ENCODE measurements at regions not wholly inside any gene's neighbourhood (a gene's known extent, or its start where the extent isn't known, plus 50 kb on each side); places are given as distances from the start of the nearest gene placed in this dataset.

DNA sequence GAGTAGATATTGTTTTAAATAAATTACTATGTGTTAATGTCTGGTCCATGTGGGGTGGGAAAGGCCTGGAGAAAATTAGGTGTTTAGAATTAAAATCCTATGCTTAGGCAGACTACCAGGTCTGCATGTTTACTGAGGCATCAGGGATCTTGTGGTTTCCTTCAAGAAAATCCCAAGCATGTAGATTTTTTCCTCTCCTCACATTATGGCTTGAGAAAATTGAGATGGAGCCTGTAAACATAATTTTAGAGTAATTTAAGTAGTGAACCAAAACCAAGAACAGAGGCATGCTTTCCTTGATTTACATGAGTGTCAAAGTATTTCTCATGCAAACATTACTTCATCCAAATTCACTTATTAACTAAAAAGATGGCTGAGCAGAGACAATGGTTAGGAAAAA is 823.7 kb downstream of the AACS start:
- H3K4me1 ChIP-seq (ENCODE audit: control insufficient read depth in 1 of 2, insufficient read depth in 2 of 2, low read length in 2 of 2), result no peaks in the 10 kb centered on the region
- H3K27ac ChIP-seq (ENCODE audit: low read depth, low read length), result no peak overlapping the region

GRCh38 chr12:125889742-125890141 is 824.5 kb downstream of the AACS start:
- Histone ChIP-seq H3K27me3 (ENCODE audit: control insufficient read depth in 1 of 2, insufficient read depth in 2 of 2, low read length in 2 of 2) (no peaks in the 10 kb centered on the region), H3K27ac (ENCODE audit: low read depth, low read length) (no peak overlapping the region), H3K36me3 (ENCODE audit: control insufficient read depth in 1 of 2, insufficient read depth in 2 of 2, low read length in 2 of 2) (no peaks in the 10 kb centered on the region), H3K9me3 (ENCODE audit: control insufficient read depth in 1 of 2, low read length in 2 of 2) (peaks cover 0 to 6% of the 10 kb centered on the region in 2 donors), H3K4me3 (ENCODE audit: low read depth in 1 of 2, low read length in 2 of 2) (no peak overlapping the region), H3K4me1 (ENCODE audit: control insufficient read depth in 1 of 2, insufficient read depth in 2 of 2, low read length in 2 of 2) (no peaks in the 10 kb centered on the region), H3K9ac (ENCODE audit: low read depth in 1 of 2, low read length in 2 of 2) (no peak overlapping the region)

More for the DNA sequence above, 823.7 kb downstream of the AACS start:
- Histone ChIP-seq H3K4me3 (ENCODE audit: low read depth in 1 of 2, low read length in 2 of 2) (no peak overlapping the region), H3K36me3 (ENCODE audit: control insufficient read depth in 1 of 2, insufficient read depth in 2 of 2, low read length in 2 of 2) (no peaks in the 10 kb centered on the region), H3K27me3 (ENCODE audit: control insufficient read depth in 1 of 2, insufficient read depth in 2 of 2, low read length in 2 of 2) (no peaks in the 10 kb centered on the region), H3K9ac (ENCODE audit: low read depth in 1 of 2, low read length in 2 of 2) (no peak overlapping the region), H3K9me3 (ENCODE audit: control insufficient read depth in 1 of 2, low read length in 2 of 2) (peaks cover 0 to 6% of the 10 kb centered on the region in 2 donors)

DNA sequence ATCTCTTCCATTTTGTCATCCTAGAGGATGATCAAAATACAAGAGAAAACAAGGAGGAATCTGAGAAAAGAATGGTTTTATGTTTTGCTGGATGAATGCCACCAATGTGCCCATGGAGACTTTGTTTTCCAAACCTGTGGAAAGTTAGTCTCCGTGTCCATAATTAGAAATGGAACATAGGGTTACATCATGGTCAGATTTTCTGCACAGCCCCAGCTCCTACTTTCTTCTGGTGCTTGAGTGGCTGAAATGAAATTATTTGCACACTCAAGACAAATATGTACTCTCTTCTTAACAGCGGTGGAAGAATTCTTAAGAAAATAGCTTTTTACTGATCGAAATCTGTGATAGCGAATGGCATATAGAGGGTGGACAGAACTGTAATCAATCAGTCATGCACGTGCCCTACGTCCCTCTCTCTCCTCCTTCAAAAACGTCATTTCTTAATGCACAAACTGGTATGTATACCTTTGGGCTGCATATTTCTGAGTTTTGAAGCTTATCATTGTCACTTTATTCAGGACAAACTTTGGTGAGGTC is 825.2 kb downstream of the AACS start:
- Histone ChIP-seq H3K36me3 (ENCODE audit: control insufficient read depth in 1 of 2, insufficient read depth in 2 of 2, low read length in 2 of 2) (no peaks in the 10 kb centered on the region), H3K4me1 (ENCODE audit: control insufficient read depth in 1 of 2, insufficient read depth in 2 of 2, low read length in 2 of 2) (no peaks in the 10 kb centered on the region), H3K9me3 (ENCODE audit: control insufficient read depth in 1 of 2, low read length in 2 of 2) (peaks cover 0 to 6% of the 10 kb centered on the region in 2 donors), H3K27ac (ENCODE audit: low read depth, low read length) (no peak overlapping the region), H3K4me3 (ENCODE audit: low read depth in 1 of 2, low read length in 2 of 2) (no peak overlapping the region), H3K27me3 (ENCODE audit: control insufficient read depth in 1 of 2, insufficient read depth in 2 of 2, low read length in 2 of 2) (no peaks in the 10 kb centered on the region), H3K9ac (ENCODE audit: low read depth in 1 of 2, low read length in 2 of 2) (no peak overlapping the region)

DNA sequence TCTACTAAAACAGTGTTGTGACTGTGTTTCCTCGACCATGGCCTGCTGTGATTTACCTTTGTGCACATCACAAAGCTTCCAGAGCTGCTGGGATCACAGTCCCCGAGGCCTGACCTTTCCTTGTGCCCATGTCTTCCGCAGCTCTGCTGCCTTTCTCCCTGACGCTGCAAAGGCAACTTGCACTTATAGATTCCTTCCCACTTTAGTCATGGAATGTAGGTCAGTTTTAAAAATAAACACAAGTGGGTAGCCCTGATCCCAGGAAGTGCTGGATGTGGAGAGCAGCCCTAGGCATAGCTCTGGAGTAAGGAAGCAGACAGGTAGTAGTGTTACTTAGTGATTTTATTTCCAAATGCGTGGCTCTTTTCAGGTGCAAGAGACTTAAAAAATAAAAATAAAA is 825.7 kb downstream of the AACS start:
- Histone ChIP-seq H3K9ac (ENCODE audit: low read depth in 1 of 2, low read length in 2 of 2) (no peak overlapping the region), H3K9me3 (ENCODE audit: control insufficient read depth in 1 of 2, low read length in 2 of 2) (peaks cover 2 to 6% of the 10 kb centered on the region in 2 donors), H3K27ac (ENCODE audit: low read depth, low read length) (no peak overlapping the region), H3K4me1 (ENCODE audit: control insufficient read depth in 1 of 2, insufficient read depth in 2 of 2, low read length in 2 of 2) (no peaks in the 10 kb centered on the region), H3K27me3 (ENCODE audit: control insufficient read depth in 1 of 2, insufficient read depth in 2 of 2, low read length in 2 of 2) (no peaks in the 10 kb centered on the region), H3K4me3 (ENCODE audit: low read depth in 1 of 2, low read length in 2 of 2) (no peak overlapping the region), H3K36me3 (ENCODE audit: control insufficient read depth in 1 of 2, insufficient read depth in 2 of 2, low read length in 2 of 2) (no peaks in the 10 kb centered on the region)

DNA sequence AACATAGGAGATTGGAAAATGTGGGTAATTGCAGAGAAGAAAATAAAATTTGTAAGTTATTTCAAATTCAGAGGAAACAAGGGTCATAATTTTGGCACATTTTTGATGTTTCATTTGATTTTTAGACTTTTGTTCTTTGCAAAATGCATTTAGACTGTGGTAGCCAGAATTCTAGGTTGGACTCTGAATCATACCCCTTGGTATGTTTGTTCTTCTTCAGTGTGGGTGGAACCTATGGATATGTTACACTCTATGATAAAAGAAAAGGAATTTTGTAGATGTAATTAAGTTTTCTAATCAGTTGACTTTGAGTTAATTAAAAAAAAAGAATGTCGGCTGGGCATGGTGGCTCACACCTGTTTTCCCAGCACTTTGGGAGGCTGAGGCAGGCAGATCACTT is 827.0 kb downstream of the AACS start:
- Histone ChIP-seq H3K27me3 (ENCODE audit: control insufficient read depth in 1 of 2, insufficient read depth in 2 of 2, low read length in 2 of 2) (no peaks in the 10 kb centered on the region), H3K9me3 (ENCODE audit: control insufficient read depth in 1 of 2, low read length in 2 of 2) (peaks cover 0 to 2% of the 10 kb centered on the region in 2 donors), H3K27ac (ENCODE audit: low read depth, low read length) (no peak overlapping the region), H3K4me1 (ENCODE audit: control insufficient read depth in 1 of 2, insufficient read depth in 2 of 2, low read length in 2 of 2) (no peaks in the 10 kb centered on the region), H3K36me3 (ENCODE audit: control insufficient read depth in 1 of 2, insufficient read depth in 2 of 2, low read length in 2 of 2) (no peaks in the 10 kb centered on the region), H3K9ac (ENCODE audit: low read depth in 1 of 2, low read length in 2 of 2) (no peak overlapping the region), H3K4me3 (ENCODE audit: low read depth in 1 of 2, low read length in 2 of 2) (no peak overlapping the region)

DNA sequence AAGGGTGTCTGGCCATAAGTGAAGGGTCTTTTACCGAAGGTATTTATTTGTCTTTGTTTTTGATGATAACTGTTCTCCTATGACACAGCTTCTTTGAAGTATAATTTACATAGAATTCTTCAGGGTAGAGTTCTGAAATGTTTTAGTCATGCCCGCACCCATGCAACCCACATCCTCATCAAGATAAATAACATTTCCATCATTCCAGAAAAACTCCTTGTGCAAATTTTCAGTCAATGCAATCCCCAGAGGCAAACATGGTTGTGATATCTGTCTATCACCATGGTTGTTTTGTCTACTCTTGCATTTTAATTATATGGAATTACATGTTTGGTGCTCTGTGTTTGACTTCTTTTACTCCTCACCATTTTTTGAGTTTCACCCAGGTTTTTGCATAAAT is 837.8 kb downstream of the AACS start:
- H3K27me3 ChIP-seq (ENCODE audit: control insufficient read depth in 1 of 2, insufficient read depth in 2 of 2, low read length in 2 of 2), result no peaks in the 10 kb centered on the region
- H3K4me3 ChIP-seq (ENCODE audit: low read depth in 1 of 2, low read length in 2 of 2), result no peak overlapping the region
- peaks cover 5 to 7% of the 10 kb centered on the region in 2 donors for H3K9me3 ChIP-seq (ENCODE audit: control insufficient read depth in 1 of 2, low read length in 2 of 2)
- H3K9ac ChIP-seq (ENCODE audit: low read depth in 1 of 2, low read length in 2 of 2), result no peak overlapping the region
- H3K4me1 ChIP-seq (ENCODE audit: control insufficient read depth in 1 of 2, insufficient read depth in 2 of 2, low read length in 2 of 2), result no peaks in the 10 kb centered on the region
- no peaks in the 10 kb centered on the region for H3K36me3 ChIP-seq (ENCODE audit: control insufficient read depth in 1 of 2, insufficient read depth in 2 of 2, low read length in 2 of 2)
- no peak overlapping the region for H3K27ac ChIP-seq (ENCODE audit: low read depth, low read length)

DNA sequence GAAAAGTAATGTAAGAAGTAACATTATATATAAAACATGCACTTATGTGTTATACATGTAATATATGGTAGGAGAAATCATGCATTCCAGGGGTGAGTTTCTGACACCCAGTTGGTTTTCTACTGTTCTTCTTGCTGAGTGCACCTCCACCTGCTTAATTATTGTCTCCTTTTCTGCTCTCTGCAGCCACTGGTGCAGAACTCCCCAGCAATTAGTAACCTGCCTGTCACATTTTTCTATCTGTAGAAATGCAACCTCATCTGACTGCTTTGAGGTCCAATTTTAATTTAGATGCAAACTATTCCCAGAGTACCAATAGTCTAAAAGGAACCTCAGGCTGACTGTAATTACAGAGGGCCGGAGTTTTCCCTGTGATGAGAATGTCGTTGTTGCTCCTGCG is 842.1 kb downstream of the AACS start:
- Histone ChIP-seq H3K4me3 (ENCODE audit: low read depth in 1 of 2, low read length in 2 of 2) (no peak overlapping the region), H3K27me3 (ENCODE audit: control insufficient read depth in 1 of 2, insufficient read depth in 2 of 2, low read length in 2 of 2) (no peaks in the 10 kb centered on the region), H3K9me3 (ENCODE audit: control insufficient read depth in 1 of 2, low read length in 2 of 2) (peaks cover 5 to 13% of the 10 kb centered on the region in 2 donors), H3K27ac (ENCODE audit: low read depth, low read length) (no peak overlapping the region), H3K9ac (ENCODE audit: low read depth in 1 of 2, low read length in 2 of 2) (no peak overlapping the region), H3K36me3 (ENCODE audit: control insufficient read depth in 1 of 2, insufficient read depth in 2 of 2, low read length in 2 of 2) (no peaks in the 10 kb centered on the region), H3K4me1 (ENCODE audit: control insufficient read depth in 1 of 2, insufficient read depth in 2 of 2, low read length in 2 of 2) (no peaks in the 10 kb centered on the region)

DNA sequence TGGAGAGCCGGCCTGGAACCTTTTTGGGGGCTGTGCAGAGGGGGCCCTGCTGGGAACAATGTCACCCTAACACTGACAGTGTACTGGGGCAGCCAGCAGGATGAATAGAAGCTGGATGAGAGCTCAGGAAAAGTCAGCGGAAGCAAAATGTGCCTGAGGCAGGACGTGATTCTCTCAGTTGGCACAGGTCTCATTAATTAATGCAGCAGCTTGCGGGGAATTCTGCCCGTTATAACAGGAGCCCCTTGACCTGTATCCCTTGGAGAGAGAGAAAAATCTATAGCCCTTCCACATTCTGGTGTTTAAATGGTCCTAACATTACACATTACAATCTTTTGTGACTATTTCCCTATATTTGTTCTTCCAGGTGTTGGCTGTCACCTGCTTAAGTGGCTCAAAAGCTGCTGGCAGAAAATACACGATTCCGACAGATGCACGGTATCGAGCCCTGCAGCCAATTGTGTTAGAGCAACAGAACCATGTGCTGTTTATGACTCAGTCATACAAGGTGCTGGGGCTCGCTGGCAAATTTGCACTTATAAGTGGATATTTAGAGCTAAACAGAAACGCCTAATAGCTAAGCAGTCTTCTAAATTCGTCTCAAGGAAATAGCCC is 854.7 kb downstream of the AACS start:
- no peak overlapping the region for H3K4me3 ChIP-seq (ENCODE audit: low read depth in 1 of 2, low read length in 2 of 2)
- H3K36me3 ChIP-seq (ENCODE audit: control insufficient read depth in 1 of 2, insufficient read depth in 2 of 2, low read length in 2 of 2), result no peaks in the 10 kb centered on the region
- H3K9me3 ChIP-seq (ENCODE audit: control insufficient read depth in 1 of 2, low read length in 2 of 2), result peaks cover 0 to 20% of the 10 kb centered on the region in 2 donors
- H3K4me1 ChIP-seq (ENCODE audit: control insufficient read depth in 1 of 2, insufficient read depth in 2 of 2, low read length in 2 of 2), result no peaks in the 10 kb centered on the region
- no peaks in the 10 kb centered on the region for H3K27me3 ChIP-seq (ENCODE audit: control insufficient read depth in 1 of 2, insufficient read depth in 2 of 2, low read length in 2 of 2)
- no peak overlapping the region for H3K27ac ChIP-seq (ENCODE audit: low read depth, low read length)
- H3K9ac ChIP-seq (ENCODE audit: low read depth in 1 of 2, low read length in 2 of 2), result no peak overlapping the region

DNA sequence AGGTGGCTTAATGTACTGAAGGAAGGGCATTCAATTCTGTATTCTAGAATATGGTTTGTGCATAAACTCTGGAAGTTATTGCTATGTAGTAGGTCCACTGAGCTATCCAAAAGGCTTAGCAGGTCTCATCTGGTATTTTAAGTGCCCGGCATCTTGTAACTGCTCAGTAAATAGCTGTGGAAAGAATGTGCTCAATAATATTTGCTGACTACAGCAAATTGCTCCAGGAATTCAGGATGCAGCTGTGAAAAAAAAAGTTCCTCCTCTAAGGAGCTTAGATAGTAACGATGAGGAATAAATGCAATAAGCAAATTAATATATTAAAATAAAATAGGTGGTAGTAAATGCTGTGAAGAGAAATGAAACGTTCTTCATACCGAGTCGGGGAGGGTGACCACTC is 857.1 kb downstream of the AACS start:
- Histone ChIP-seq H3K4me1 (ENCODE audit: control insufficient read depth in 1 of 2, insufficient read depth in 2 of 2, low read length in 2 of 2) (no peaks in the 10 kb centered on the region), H3K27ac (ENCODE audit: low read depth, low read length) (no peak overlapping the region), H3K9ac (ENCODE audit: low read depth in 1 of 2, low read length in 2 of 2) (no peak overlapping the region), H3K4me3 (ENCODE audit: low read depth in 1 of 2, low read length in 2 of 2) (no peak overlapping the region), H3K27me3 (ENCODE audit: control insufficient read depth in 1 of 2, insufficient read depth in 2 of 2, low read length in 2 of 2) (no peaks in the 10 kb centered on the region), H3K36me3 (ENCODE audit: control insufficient read depth in 1 of 2, insufficient read depth in 2 of 2, low read length in 2 of 2) (no peaks in the 10 kb centered on the region), H3K9me3 (ENCODE audit: control insufficient read depth in 1 of 2, low read length in 2 of 2) (peaks cover 0 to 12% of the 10 kb centered on the region in 2 donors)

DNA sequence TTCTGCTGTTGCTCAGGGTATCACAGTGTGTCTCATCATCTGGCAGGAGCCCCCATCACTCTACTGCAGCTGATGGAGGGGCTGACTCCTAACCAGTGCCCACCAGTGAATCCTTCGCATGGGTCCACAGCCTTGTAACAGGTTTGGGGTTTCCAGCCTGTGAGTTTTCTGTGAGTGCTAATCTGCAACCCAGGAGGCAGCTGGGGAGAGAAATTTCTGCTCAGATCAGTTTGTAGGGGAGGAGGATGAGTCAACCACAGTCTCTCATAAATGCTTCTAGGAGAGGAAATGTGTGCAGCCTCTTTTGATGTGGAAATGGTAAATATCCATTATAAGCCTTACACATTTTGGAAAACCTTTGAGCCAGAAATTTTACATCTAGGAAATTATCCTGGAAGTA is 871.3 kb downstream of the AACS start:
- H3K36me3 ChIP-seq (ENCODE audit: control insufficient read depth in 1 of 2, insufficient read depth in 2 of 2, low read length in 2 of 2), result no peaks in the 10 kb centered on the region
- no peak overlapping the region for H3K27ac ChIP-seq (ENCODE audit: low read depth, low read length)
- H3K27me3 ChIP-seq (ENCODE audit: control insufficient read depth in 1 of 2, insufficient read depth in 2 of 2, low read length in 2 of 2), result no peaks in the 10 kb centered on the region
- peaks cover 0 to 11% of the 10 kb centered on the region in 2 donors for H3K9me3 ChIP-seq (ENCODE audit: control insufficient read depth in 1 of 2, low read length in 2 of 2)
- no peak overlapping the region for H3K9ac ChIP-seq (ENCODE audit: low read depth in 1 of 2, low read length in 2 of 2)
- H3K4me1 ChIP-seq (ENCODE audit: control insufficient read depth in 1 of 2, insufficient read depth in 2 of 2, low read length in 2 of 2), result no peaks in the 10 kb centered on the region
- H3K4me3 ChIP-seq (ENCODE audit: low read depth in 1 of 2, low read length in 2 of 2), result no peak overlapping the region
